HFF-Myc (cell line): ENCODE measurements at regions not wholly inside any gene's neighbourhood (a gene's known extent, or its start where the extent isn't known, plus 50 kb on each side); places are given as distances from the start of the nearest gene placed in this dataset.

Experiments used
- DNase-seq: peaks from one replicate; pipeline ENCODE4 v3.0.0-alpha.2; 2011; ENCODE audit warnings: low read depth; ENCODE audit errors: extremely low read depth
- H3K4me3 ChIP-seq: replicated peaks from 2 replicates; pipeline ENCODE4 v1.5.1; 2011; ENCODE audit warnings: low read depth, mild to moderate bottlenecking, control low read depth, low read length
- CTCF ChIP-seq: IDR thresholded peaks from 2 replicates; pipeline ENCODE4 v1.5.1; 2012; ENCODE audit warnings: mild to moderate bottlenecking, low read depth, low read length, control low read depth; ENCODE audit errors: missing control alignments

- TF ChIP-seq CTCF = no peak
- no peak for DNase-seq
These were observed 540.2 kb downstream of the MIAT start for GRCh38 chr22:27197618-27198017.

GRCh38 chr22:27198518-27199035 is 541.2 kb downstream of the MIAT start:
- no peak for DNase-seq
- TF ChIP-seq CTCF = no peak
- H3K4me3 ChIP-seq = no peak overlapping the region

More at GRCh38 chr22:27197618-27198017, 540.2 kb downstream of the MIAT start:
- no peak overlapping the region for H3K4me3 ChIP-seq

GRCh38 chr22:27199354-27199753 is 542.0 kb downstream of the MIAT start:
- no peak for TF ChIP-seq CTCF
- H3K4me3 ChIP-seq = no peak overlapping the region

DNA sequence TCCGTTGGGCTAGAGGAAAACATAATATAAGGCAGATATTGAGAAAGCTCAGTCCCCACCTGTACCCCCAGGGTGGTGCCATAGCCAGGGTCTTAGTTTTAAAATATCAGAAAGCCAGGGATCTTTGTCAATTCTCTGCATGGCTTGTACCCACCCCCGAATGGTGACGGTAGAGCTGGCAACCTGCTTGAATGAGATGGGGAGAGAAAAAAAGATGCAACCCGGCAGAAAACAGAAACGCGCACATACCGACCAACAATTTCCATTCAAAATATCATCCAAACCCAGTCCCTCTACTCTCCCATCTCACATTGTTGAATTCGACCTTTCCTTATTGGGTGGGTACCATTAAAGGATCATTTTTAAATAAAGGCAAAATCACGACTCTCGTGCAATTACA is 543.9 kb downstream of the MIAT start:
- no peak for DNase-seq
- no peak for TF ChIP-seq CTCF
- no peak overlapping the region for H3K4me3 ChIP-seq

More at GRCh38 chr22:27199354-27199753, 542.0 kb downstream of the MIAT start:
- no peak for DNase-seq

DNA sequence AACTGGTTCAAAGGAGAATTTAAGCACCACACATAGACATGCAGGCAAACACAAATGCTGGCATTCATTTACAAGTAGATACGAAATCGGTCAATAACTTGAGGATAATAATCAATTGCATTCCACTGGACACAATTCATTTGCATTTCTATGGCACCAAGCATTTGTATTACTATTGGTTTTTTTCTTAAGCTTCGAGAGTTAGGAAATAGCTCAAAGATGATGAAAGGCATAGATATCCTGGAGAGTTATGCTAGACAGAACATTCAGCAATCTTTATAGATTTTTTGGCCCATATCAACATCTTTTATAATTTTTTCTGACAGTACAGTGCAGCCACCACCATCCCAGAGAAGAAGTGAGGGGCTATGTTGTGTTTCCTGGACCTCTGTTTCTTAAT is 544.4 kb downstream of the MIAT start:
- no peak for DNase-seq
- no peak for TF ChIP-seq CTCF
- no peak overlapping the region for H3K4me3 ChIP-seq

GRCh38 chr22:27203276-27203660 is 545.9 kb downstream of the MIAT start:
- H3K4me3 ChIP-seq = no peak overlapping the region
- no peak for DNase-seq
- no peak for TF ChIP-seq CTCF

DNA sequence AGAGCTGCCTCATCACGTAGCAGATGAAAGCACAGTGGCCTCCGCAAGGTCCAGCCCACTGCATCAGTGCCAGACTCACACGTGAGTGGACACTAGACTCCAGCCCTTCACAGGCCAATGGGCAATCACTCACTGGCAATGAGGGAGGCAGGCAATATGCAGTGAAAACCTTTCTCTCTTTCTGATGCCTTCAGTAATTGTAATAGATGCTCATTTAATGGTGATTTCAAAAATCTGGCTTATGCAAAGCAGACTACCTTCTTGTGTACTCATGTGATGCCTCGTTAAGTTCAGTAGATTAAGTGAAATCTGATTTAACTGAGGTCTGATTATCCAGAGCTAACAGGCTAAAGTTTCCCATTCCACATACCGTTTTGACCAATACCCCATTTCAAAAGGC is 546.9 kb downstream of the MIAT start:
- TF ChIP-seq CTCF = no peak
- no peak for DNase-seq
- H3K4me3 ChIP-seq = no peak overlapping the region
